Trophoblast cell (in vitro differentiated cells and primary cell): ENCODE measurements at regions not wholly inside any gene's neighbourhood (a gene's known extent, or its start where the extent isn't known, plus 50 kb on each side); places are given as distances from the start of the nearest gene placed in this dataset.

Experiments used
- DNase-seq, 2 donors: peaks; one replicate each; pipeline ENCODE4 v3.0.0-alpha.2; 2016
- H2AFZ ChIP-seq: 2 replicates; pipeline ENCODE4 v1.6.1; 2013; ENCODE audit warnings: low read length, moderate library complexity, mild to moderate bottlenecking; ENCODE audit not compliant: insufficient read depth, poor library complexity
- H2AK5ac ChIP-seq: 2 replicates; pipeline ENCODE4 v1.6.1; 2013; ENCODE audit warnings: mild to moderate bottlenecking, low read length
- H2BK120ac ChIP-seq: 2 replicates; pipeline ENCODE4 v1.6.1; 2013; ENCODE audit warnings: low read length, mild to moderate bottlenecking, moderate library complexity; ENCODE audit not compliant: insufficient read depth, poor library complexity
- H2BK12ac ChIP-seq: 2 replicates; pipeline ENCODE4 v1.6.1; 2013; ENCODE audit warnings: mild to moderate bottlenecking, low read length, moderate library complexity
- H2BK5ac ChIP-seq: 2 replicates; pipeline ENCODE4 v1.6.1; 2013; ENCODE audit warnings: low read length, low read depth, moderate library complexity, mild to moderate bottlenecking; ENCODE audit not compliant: poor library complexity
- H3K14ac ChIP-seq: 2 replicates; pipeline ENCODE4 v1.6.1; 2013; ENCODE audit warnings: mild to moderate bottlenecking, low read length
- H3K18ac ChIP-seq: 2 replicates; pipeline ENCODE4 v1.6.1; 2013; ENCODE audit warnings: mild to moderate bottlenecking, low read length
- H3K23ac ChIP-seq: 2 replicates; pipeline ENCODE4 v1.6.1; 2013; ENCODE audit warnings: low read length
- H3K27ac ChIP-seq: 2 replicates; pipeline ENCODE4 v1.5.1; 2013; ENCODE audit warnings: low read depth, mild to moderate bottlenecking, inconsistent platforms, low read length, moderate library complexity
- H3K27me3 ChIP-seq: 2 replicates; pipeline ENCODE4 v1.6.1; 2013; ENCODE audit warnings: inconsistent platforms, mild to moderate bottlenecking, low read length, moderate library complexity; ENCODE audit not compliant: insufficient read depth
- H3K36me3 ChIP-seq, 2 experiments: 1 replicate in 1 of 2; 2 replicates in 1 of 2; pipeline ENCODE4 v1.6.1; 2013; ENCODE audit warnings: low read length in 2 of 2, mild to moderate bottlenecking in 2 of 2, moderate library complexity in 1 of 2; ENCODE audit not compliant: insufficient read depth in 2 of 2, control insufficient read depth in 1 of 2
- H3K4ac ChIP-seq: 2 replicates; pipeline ENCODE4 v1.6.1; 2013; ENCODE audit warnings: low read depth, mild to moderate bottlenecking, low read length, moderate library complexity
- H3K4me1 ChIP-seq, 2 experiments: 1 replicate in 1 of 2; 2 replicates in 1 of 2; pipeline ENCODE4 v1.6.1; 2013; ENCODE audit warnings: low read length in 2 of 2, mild to moderate bottlenecking in 2 of 2, moderate library complexity in 1 of 2; ENCODE audit not compliant: insufficient read depth in 2 of 2, control insufficient read depth in 1 of 2
- H3K4me2 ChIP-seq: 2 replicates; pipeline ENCODE4 v1.6.1; 2013; ENCODE audit warnings: inconsistent platforms, mild to moderate bottlenecking, low read length, moderate library complexity
- H3K4me3 ChIP-seq: 2 replicates; pipeline ENCODE4 v1.5.1; 2013; ENCODE audit warnings: mild to moderate bottlenecking, low read depth, low read length, inconsistent platforms
- H3K79me1 ChIP-seq: one replicate; pipeline ENCODE4 v1.6.1; 2013; ENCODE audit warnings: low read length
- H3K79me2 ChIP-seq: 2 replicates; pipeline ENCODE4 v1.6.1; 2013; ENCODE audit warnings: low read length, mild to moderate bottlenecking; ENCODE audit not compliant: control insufficient read depth, insufficient read depth, poor library complexity
- H3K9ac ChIP-seq: 2 replicates; pipeline ENCODE4 v1.6.1; 2013; ENCODE audit warnings: mild to moderate bottlenecking, low read length
- H3K9me3 ChIP-seq: 2 replicates; pipeline ENCODE4 v1.6.1; 2013; ENCODE audit warnings: low read depth, mild to moderate bottlenecking, control low read depth, inconsistent platforms, low read length; ENCODE audit not compliant: insufficient read depth
- H4K12ac ChIP-seq: 2 replicates; pipeline ENCODE4 v1.6.1; 2013; ENCODE audit warnings: low read depth, mild to moderate bottlenecking, low read length, moderate library complexity
- H4K8ac ChIP-seq: 2 replicates; pipeline ENCODE4 v1.6.1; 2013; ENCODE audit warnings: low read depth, mild to moderate bottlenecking, low read length, moderate library complexity
- H4K91ac ChIP-seq: one replicate; pipeline ENCODE4 v1.6.1; 2013; ENCODE audit warnings: low read depth, mild to moderate bottlenecking, low read length, moderate library complexity
- whole genome bisulfite sequencing: extraction: QIAGEN DNeasy Blood & Tissue Kit; methylation state at CpG from one replicate; pipeline ENCODE4 v1.1.7; 2013; ENCODE audit warnings: missing lambda C conversion rate; ENCODE audit not compliant: insufficient read length, insufficient coverage; ENCODE audit errors: extremely low coverage; 5-methylcytosine and 5-hydroxymethylcytosine counted together

GRCh38 chr9:80125731-80126264, 554.0 kb downstream of the TLE4 start:
- H3K4me3 ChIP-seq, result no peak overlapping the region
- H2AFZ ChIP-seq, result no peak overlapping the region
- H4K8ac ChIP-seq, result no peak overlapping the region
- H2BK120ac ChIP-seq, result no peak overlapping the region
- no peak overlapping the region for H2BK12ac ChIP-seq
- no CpG with 5 or more reads among the region's 3 CpGs for WGBS
- no peak overlapping the region for H4K12ac ChIP-seq
- peaks cover 0 to 1% of the 10 kb centered on the region in 2 experiments for H3K4me1 ChIP-seq
- H3K14ac ChIP-seq, result no peak overlapping the region
- H2AK5ac ChIP-seq, result no peak overlapping the region
- H4K91ac ChIP-seq, result no peak overlapping the region
- no peak overlapping the region for H3K9ac ChIP-seq
- H3K18ac ChIP-seq, result no peak overlapping the region
- H3K27me3 ChIP-seq, result no peaks in the 10 kb centered on the region
- no peak overlapping the region for H2BK5ac ChIP-seq
- H3K9me3 ChIP-seq, result no peaks in the 10 kb centered on the region
- H3K36me3 ChIP-seq, result no peaks in the 10 kb centered on the region
- H3K4ac ChIP-seq, result no peak overlapping the region
- no peaks in the 10 kb centered on the region for H3K79me2 ChIP-seq
- no peaks in the 10 kb centered on the region for H3K79me1 ChIP-seq
- H3K4me2 ChIP-seq, result no peak overlapping the region
- DNase-seq, result no peak
- H3K27ac ChIP-seq, result no peak overlapping the region
- no peak overlapping the region for H3K23ac ChIP-seq

- no peak overlapping the region for H4K91ac ChIP-seq
- H3K4me1 ChIP-seq, result no peaks in the 10 kb centered on the region
- DNase-seq, result no peak
- H4K8ac ChIP-seq, result no peak overlapping the region
- no peak overlapping the region for H2AK5ac ChIP-seq
- H3K4ac ChIP-seq, result no peak overlapping the region
- no peak overlapping the region for H4K12ac ChIP-seq
- H3K23ac ChIP-seq, result no peak overlapping the region
- no peaks in the 10 kb centered on the region for H3K79me1 ChIP-seq
- H2BK5ac ChIP-seq, result no peak overlapping the region
- H2BK120ac ChIP-seq, result no peak overlapping the region
- H3K27me3 ChIP-seq, result no peaks in the 10 kb centered on the region
- H2BK12ac ChIP-seq, result no peak overlapping the region
- H3K36me3 ChIP-seq, result no peaks in the 10 kb centered on the region
- WGBS, result no CpG with 5 or more reads among the region's 3 CpGs
- no peak overlapping the region for H3K9ac ChIP-seq
- H3K4me2 ChIP-seq, result no peak overlapping the region
- H3K9me3 ChIP-seq, result peaks cover 2% of the 10 kb centered on the region
- no peak overlapping the region for H3K18ac ChIP-seq
- H3K27ac ChIP-seq, result no peak overlapping the region
- H3K14ac ChIP-seq, result no peak overlapping the region
- no peak overlapping the region for H3K4me3 ChIP-seq
- H2AFZ ChIP-seq, result no peak overlapping the region
- no peaks in the 10 kb centered on the region for H3K79me2 ChIP-seq
Measured at GRCh38 chr9:80117031-80117430, 545.3 kb downstream of the TLE4 start.

- H2BK120ac ChIP-seq, result no peak overlapping the region
- no peak overlapping the region for H3K23ac ChIP-seq
- no peak overlapping the region for H3K4me2 ChIP-seq
- no peak overlapping the region for H3K4me3 ChIP-seq
- no peak overlapping the region for H3K14ac ChIP-seq
- H3K18ac ChIP-seq, result no peak overlapping the region
- H4K12ac ChIP-seq, result no peak overlapping the region
- no peak overlapping the region for H2AK5ac ChIP-seq
- H3K4me1 ChIP-seq, result no peaks in the 10 kb centered on the region
- H2AFZ ChIP-seq, result no peak overlapping the region
- no peaks in the 10 kb centered on the region for H3K27me3 ChIP-seq
- no peaks in the 10 kb centered on the region for H3K36me3 ChIP-seq
- H4K8ac ChIP-seq, result no peak overlapping the region
- no peaks in the 10 kb centered on the region for H3K79me1 ChIP-seq
- no CpG with 5 or more reads among the region's 2 CpGs for whole genome bisulfite sequencing
- peaks cover 2% of the 10 kb centered on the region for H3K9me3 ChIP-seq
- H3K4ac ChIP-seq, result no peak overlapping the region
- H2BK12ac ChIP-seq, result no peak overlapping the region
- no peak overlapping the region for H3K27ac ChIP-seq
- no peaks in the 10 kb centered on the region for H3K79me2 ChIP-seq
- H2BK5ac ChIP-seq, result no peak overlapping the region
- DNase-seq, result no peak
- no peak overlapping the region for H3K9ac ChIP-seq
- no peak overlapping the region for H4K91ac ChIP-seq
Measured at GRCh38 chr9:80114241-80114640, 542.5 kb downstream of the TLE4 start.

DNA sequence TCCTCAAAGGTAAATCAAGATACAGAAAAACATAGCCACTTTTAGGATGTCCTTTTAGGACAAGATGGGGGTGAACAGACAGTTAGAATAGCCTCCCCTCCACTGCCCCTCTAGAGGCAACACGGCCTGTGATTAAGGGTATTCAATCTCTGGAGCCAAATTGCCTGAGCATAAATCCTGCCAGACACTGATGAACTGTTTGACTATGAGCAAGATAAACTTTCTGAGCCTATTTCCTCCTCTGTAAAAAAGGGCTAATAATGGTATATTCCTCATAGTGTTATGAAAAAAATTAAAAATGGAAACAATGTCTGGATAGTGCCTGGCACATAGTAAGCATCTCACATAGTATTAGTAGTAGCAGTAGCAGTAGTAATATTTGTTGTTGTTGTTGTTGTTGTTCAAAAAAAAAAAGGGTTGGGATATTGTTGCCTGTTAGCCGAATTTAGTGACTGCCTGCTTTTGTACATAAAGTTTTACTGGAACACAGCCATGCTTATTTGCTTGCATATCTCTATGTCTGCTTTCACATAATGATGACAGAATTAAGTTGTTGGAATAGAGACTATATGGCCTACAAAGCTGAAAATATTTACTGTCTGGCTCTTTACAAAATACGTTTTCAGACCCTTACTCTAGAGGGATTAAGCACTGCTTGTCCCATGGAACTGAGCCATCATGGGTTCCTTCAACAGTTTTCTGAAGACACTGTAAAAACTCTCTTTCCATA, 536.3 kb downstream of the TLE4 start:
- Histone ChIP-seq H2BK120ac (no peak overlapping the region), H2BK12ac (no peak overlapping the region), H4K8ac (no peak overlapping the region), H2AK5ac (no peak overlapping the region), H3K23ac (no peak overlapping the region), H3K9ac (no peak overlapping the region), H3K14ac (no peak overlapping the region), H3K18ac (no peak overlapping the region), H3K27ac (no peak overlapping the region), H3K79me1 (no peaks in the 10 kb centered on the region), H3K4ac (no peak overlapping the region), H3K27me3 (no peaks in the 10 kb centered on the region), H3K79me2 (no peaks in the 10 kb centered on the region), H2AFZ (no peak overlapping the region), H4K12ac (no peak overlapping the region), H4K91ac (no peak overlapping the region), H3K4me1 (no peaks in the 10 kb centered on the region), H3K9me3 (no peaks in the 10 kb centered on the region), H3K4me3 (no peak overlapping the region), H3K36me3 (no peaks in the 10 kb centered on the region), H3K4me2 (no peak overlapping the region), H2BK5ac (no peak overlapping the region)
- no CpG with 5 or more reads among the region's 3 CpGs for WGBS
- no peak for DNase-seq
